HCT116 (cell line): ENCODE measurements at regions not wholly inside any gene's neighbourhood (a gene's known extent, or its start where the extent isn't known, plus 50 kb on each side); places are given as distances from the start of the nearest gene placed in this dataset.

ENCODE experiments used
- ATAC-seq: fragments of 200-7000 bp; cut with Tn5 transposase; 2 replicates; pipeline ENCODE4 v1.9.1; 2020; ENCODE audit warnings: mild to moderate bottlenecking, moderate library complexity
- BruUV-seq: library from RNA; stranded (reverse); fragments of 400-500 nt; replicated peaks from 2 replicates; lab custom pipeline; 2021; lab: Mats Ljungman, UMichigan
- CTCF ChIA-PET: fragments of 300-600 bp; sonication (Branson Sonifier 250); formaldehyde crosslinking; loops from one replicate; lab custom pipeline; 2021; ENCODE audit warnings: antibody characterized with exemption; lab: Charles Lee
- POLR2A ChIA-PET: fragments of 300-600, 350-600 bp; sonication (Branson Sonifier 250); formaldehyde crosslinking; loops from one replicate; lab custom pipeline; 2021; ENCODE audit warnings: antibody characterized with exemption; lab: Charles Lee
- RAD21 ChIA-PET, 2 experiments: fragments of 300-600 bp; sonication (Branson Sonifier 250); formaldehyde crosslinking; loops; one replicate each; lab custom pipeline; 2023; ENCODE audit warnings: low total read pairs in 2 of 2; ENCODE audit not compliant: uncharacterized antibody in 2 of 2, unreplicated experiment in 2 of 2, low non-redundant PET in 1 of 2; lab: Charles Lee
- DNase-seq: peaks from one replicate; pipeline ENCODE4 v3.0.0-alpha.2; 2010; ENCODE audit warnings: low read depth, low spot score
- H2AFZ ChIP-seq: fragments of 200-600 bp; shearing (Covaris generic), sonication (generic); 2 replicates; pipeline ENCODE4 v1.6.1; 2017; ENCODE audit warnings: low read depth, mixed run types, mixed read lengths, antibody characterized with exemption, low read length; ENCODE audit not compliant: poor library complexity, severe bottlenecking
- H3K27ac ChIP-seq: 2 replicates; pipeline ENCODE4 v1.5.1; 2012; ENCODE audit warnings: low read depth, low read length
- H3K27me3 ChIP-seq: fragments of 200-600 bp; sonication (generic); 2 replicates; pipeline ENCODE4 v1.6.1; 2016; ENCODE audit warnings: mixed run types, low read length, mixed read lengths; ENCODE audit not compliant: insufficient read depth
- H3K36me3 ChIP-seq, 2 experiments: fragments of 200-500 bp in 1 of 2; fragments of 200-600 bp in 1 of 2; sonication (Bioruptor generic) in 1 of 2; sonication (generic) in 1 of 2; 2 replicates each; pipeline versions ENCODE4 v1.5.1 to v1.6.1; 2014 to 2016; ENCODE audit warnings: low read length in 2 of 2, inconsistent platforms in 1 of 2, mixed read lengths in 1 of 2, mixed run types in 1 of 2; ENCODE audit not compliant: insufficient read depth in 2 of 2, control insufficient read depth in 1 of 2
- H3K4me1 ChIP-seq, 2 experiments: fragments of 200-600 bp in 1 of 2; sonication (generic) in 1 of 2; 2 replicates each; pipeline versions ENCODE4 v1.5.1 to v1.6.1; 2012 to 2017; ENCODE audit warnings: low read length in 2 of 2, inconsistent platforms in 1 of 2, mild to moderate bottlenecking in 1 of 2, mixed read lengths in 1 of 2, mixed run types in 1 of 2, moderate library complexity in 1 of 2; ENCODE audit not compliant: insufficient read depth in 2 of 2, control insufficient read depth in 1 of 2
- H3K4me2 ChIP-seq: fragments of 200-600 bp; sonication (generic); 2 replicates; pipeline ENCODE4 v1.6.1; 2017; ENCODE audit warnings: mixed run types, low read length, mixed read lengths
- H3K4me3 ChIP-seq, 2 experiments: fragments of 200-600 bp in 1 of 2; sonication (generic) in 1 of 2; replicated peaks in 1 of 2; 2 replicates each; pipeline ENCODE4 v1.5.1; 2011 to 2016; ENCODE audit warnings: low read length in 2 of 2, control low read depth in 1 of 2, low read depth in 1 of 2, mild to moderate bottlenecking in 1 of 2, mixed read lengths in 1 of 2, mixed run types in 1 of 2
- H3K79me2 ChIP-seq: fragments of 200-600 bp; sonication (generic); 2 replicates; pipeline ENCODE4 v1.6.1; 2017; ENCODE audit warnings: mild to moderate bottlenecking, mixed run types, low read length, moderate library complexity, mixed read lengths; ENCODE audit not compliant: insufficient read depth
- H3K9ac ChIP-seq: fragments of 200-600 bp; sonication (generic); 2 replicates; pipeline ENCODE4 v1.6.1; 2016; ENCODE audit warnings: low read length, mixed read lengths
- H3K9me2 ChIP-seq: fragments of 200-600 bp; sonication (generic), shearing (Covaris generic); 2 replicates; pipeline ENCODE4 v1.6.1; 2017; ENCODE audit warnings: mixed run types, mild to moderate bottlenecking, moderate library complexity; ENCODE audit not compliant: insufficient read depth
- H3K9me3 ChIP-seq, 2 experiments: fragments of 200-500 bp in 1 of 2; fragments of 200-600 bp in 1 of 2; sonication (Bioruptor generic) in 1 of 2; sonication (generic) in 1 of 2; 2 replicates each; pipeline ENCODE4 v1.6.1; 2014 to 2017; ENCODE audit warnings: low read length in 2 of 2, mixed read lengths in 2 of 2, inconsistent platforms in 1 of 2, low read depth in 1 of 2, mild to moderate bottlenecking in 1 of 2, mixed run types in 1 of 2, moderate library complexity in 1 of 2; ENCODE audit not compliant: control insufficient read depth in 1 of 2, insufficient read depth in 1 of 2
- H4K20me1 ChIP-seq: fragments of 200-600 bp; sonication (generic), shearing (Covaris generic); 2 replicates; pipeline ENCODE4 v1.6.1; 2017; ENCODE audit warnings: mixed run types, mild to moderate bottlenecking, moderate library complexity; ENCODE audit not compliant: insufficient read depth
- CBX3 ChIP-seq: IDR thresholded peaks from 2 replicates; pipeline ENCODE4 v1.6.1; 2012; ENCODE audit warnings: low read depth
- CEBPB ChIP-seq: IDR thresholded peaks from 2 replicates; pipeline ENCODE4 v1.6.1; 2012; ENCODE audit warnings: low read depth
- EGR1 ChIP-seq: IDR thresholded peaks from 2 replicates; pipeline ENCODE4 v1.6.1; 2012; ENCODE audit warnings: low read depth
- ELF1 ChIP-seq: IDR thresholded peaks from 2 replicates; pipeline ENCODE4 v1.6.1; 2012; ENCODE audit warnings: low read depth, borderline replicate concordance
- EZH2 ChIP-seq: fragments of 200-600 bp; sonication (generic); IDR thresholded peaks from 2 replicates; pipeline ENCODE4 v1.6.1; 2017; ENCODE audit warnings: antibody characterized with exemption, mixed run types
- EZH2phosphoT487 ChIP-seq: fragments of 200-600 bp; IDR thresholded peaks from 2 replicates; pipeline ENCODE4 v1.6.1; 2018; ENCODE audit warnings: antibody characterized with exemption, borderline replicate concordance
- FOSL1 ChIP-seq: IDR thresholded peaks from 2 replicates; pipeline ENCODE4 v1.6.1; 2012; ENCODE audit warnings: low read depth
- JUND ChIP-seq: IDR thresholded peaks from 2 replicates; pipeline ENCODE4 v1.6.1; 2012
- POLR2A ChIP-seq: IDR thresholded peaks from 2 replicates; pipeline ENCODE4 v1.7.0; 2011; ENCODE audit warnings: borderline replicate concordance; ENCODE audit not compliant: insufficient read depth, insufficient read length; ENCODE audit errors: extremely low read depth
- POLR2AphosphoS5 ChIP-seq: IDR thresholded peaks from 2 replicates; pipeline ENCODE4 v1.6.1; 2011; ENCODE audit warnings: mild to moderate bottlenecking, low read depth, low read length, moderate library complexity
- RAD21 ChIP-seq: IDR thresholded peaks from 2 replicates; pipeline ENCODE4 v1.6.1; 2012; ENCODE audit warnings: low read depth, mild to moderate bottlenecking
- SIN3A ChIP-seq: IDR thresholded peaks from 2 replicates; pipeline ENCODE4 v1.6.1; 2012; ENCODE audit warnings: low read depth
- SP1 ChIP-seq: IDR thresholded peaks from 2 replicates; pipeline ENCODE4 v1.6.1; 2012; ENCODE audit warnings: low read depth
- SRF ChIP-seq: IDR thresholded peaks from 2 replicates; pipeline ENCODE4 v1.6.1; 2012; ENCODE audit warnings: low read depth
- TCF7L2 ChIP-seq: IDR thresholded peaks from 2 replicates; pipeline ENCODE4 v1.7.0; 2011; ENCODE audit warnings: borderline replicate concordance, inconsistent platforms; ENCODE audit not compliant: insufficient read depth, insufficient read length; ENCODE audit errors: extremely low read depth
- YY1 ChIP-seq: IDR thresholded peaks from 2 replicates; pipeline ENCODE4 v1.6.1; 2011; ENCODE audit warnings: low read length, low read depth, moderate library complexity, mild to moderate bottlenecking; ENCODE audit not compliant: insufficient replicate concordance; ENCODE audit errors: extremely low read depth
- ZNF274 ChIP-seq: fragments of 200-500 bp; sonication (Bioruptor generic); IDR thresholded peaks from 2 replicates; pipeline ENCODE4 v1.6.1; 2014; ENCODE audit warnings: mild to moderate bottlenecking, low read depth, low read length, inconsistent platforms
- intact Hi-C: fragments of 100-400 bp; cut with micrococcal nuclease; formaldehyde crosslinking; loops from 2 replicates; pipeline ENCODE4 v1.10.0; 2022
- TF ChIP-seq, protein P1 (sequence below): IDR thresholded peaks from 2 replicates; pipeline ENCODE4 v1.6.1; 2012
- TF ChIP-seq, protein P2 (sequence below): IDR thresholded peaks from 2 replicates; pipeline ENCODE4 v1.6.1; 2012; ENCODE audit warnings: low read depth
- TF ChIP-seq, protein P3 (sequence below), 3 experiments: fragments of 200-600 bp in 1 of 3; sonication (generic) in 1 of 3; IDR thresholded peaks in 2 of 3; conservative IDR thresholded peaks in 1 of 3; 2 replicates each; pipeline ENCODE4 v1.5.1; 2012 to 2017; ENCODE audit warnings: low read depth in 2 of 3, low read length in 2 of 3, antibody characterized with exemption in 1 of 3, borderline replicate concordance in 1 of 3, control low read depth in 1 of 3, mild to moderate bottlenecking in 1 of 3, mixed read lengths in 1 of 3, mixed run types in 1 of 3, moderate library complexity in 1 of 3; ENCODE audit not compliant: insufficient read depth in 1 of 3

DNA sequence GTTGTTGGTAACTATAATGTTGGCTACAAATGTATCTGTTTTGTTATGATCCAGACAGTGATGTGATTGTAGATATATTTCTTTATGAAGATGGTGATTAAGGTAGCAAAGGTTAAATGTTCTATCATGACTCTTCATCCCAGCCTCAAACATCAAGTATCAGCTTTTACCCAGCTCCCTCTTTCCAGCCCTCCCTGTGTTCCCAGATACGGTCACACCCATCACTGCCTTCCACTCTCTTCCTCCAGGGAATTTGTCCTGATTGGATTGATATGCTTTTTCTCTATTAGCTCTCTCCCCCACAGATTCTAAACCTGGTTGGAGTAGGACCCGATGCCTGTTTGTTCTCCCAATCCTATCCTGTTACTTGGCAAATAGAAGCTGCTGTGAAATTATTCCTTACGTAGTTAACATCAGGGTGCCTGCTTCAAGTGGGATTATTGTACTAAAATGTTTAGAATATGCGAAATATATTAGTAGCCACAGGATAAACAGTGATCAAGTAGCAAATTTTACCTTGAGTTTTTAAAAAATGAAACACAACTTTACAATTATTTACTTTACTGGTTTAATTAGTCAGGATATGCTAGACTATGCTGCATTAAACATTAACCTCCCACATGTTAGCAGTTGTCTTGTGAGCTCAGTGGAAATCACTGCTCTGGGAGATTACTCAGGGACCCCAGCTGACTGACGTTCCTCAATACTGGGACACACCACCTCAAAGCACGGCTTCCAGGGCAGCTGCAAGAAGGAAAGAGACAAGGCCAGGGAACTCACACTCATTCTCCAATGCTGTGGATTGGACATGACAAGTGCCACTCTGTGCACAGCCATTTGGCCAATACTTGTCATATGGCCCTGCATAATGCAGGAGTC lies 165.3 kb downstream of the ALX1 start:
- intact Hi-C loops = no loop called here
- no peak for ATAC-seq
- CTCF ChIA-PET = interaction anchor here (1.1 to 1.2 kb wide), 3 partner anchors 20 to 367 kb away, joined by 3 to 4 read pairs (median 3); no protein-coding TSS in a partner anchor

More for the DNA sequence above, 165.3 kb downstream of the ALX1 start:
- Histone ChIP-seq H3K9ac (no peak overlapping the region), H3K4me1 (no peaks in the 10 kb centered on the region), H3K79me2 (no peaks in the 10 kb centered on the region), H3K9me2 (no peaks in the 10 kb centered on the region)
- RAD21 ChIA-PET = no interaction called here
- TF ChIP-seq, protein P1, sequence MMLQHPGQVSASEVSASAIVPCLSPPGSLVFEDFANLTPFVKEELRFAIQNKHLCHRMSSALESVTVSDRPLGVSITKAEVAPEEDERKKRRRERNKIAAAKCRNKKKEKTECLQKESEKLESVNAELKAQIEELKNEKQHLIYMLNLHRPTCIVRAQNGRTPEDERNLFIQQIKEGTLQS = no peak
- no peak for TF ChIP-seq YY1
- TF ChIP-seq EGR1 = no peak
- no peak for TF ChIP-seq POLR2A
- no peak for TF ChIP-seq EZH2
- TF ChIP-seq POLR2AphosphoS5 = no peak
- TF ChIP-seq ELF1 = no peak
- no peak for TF ChIP-seq CBX3
- TF ChIP-seq, protein P2, sequence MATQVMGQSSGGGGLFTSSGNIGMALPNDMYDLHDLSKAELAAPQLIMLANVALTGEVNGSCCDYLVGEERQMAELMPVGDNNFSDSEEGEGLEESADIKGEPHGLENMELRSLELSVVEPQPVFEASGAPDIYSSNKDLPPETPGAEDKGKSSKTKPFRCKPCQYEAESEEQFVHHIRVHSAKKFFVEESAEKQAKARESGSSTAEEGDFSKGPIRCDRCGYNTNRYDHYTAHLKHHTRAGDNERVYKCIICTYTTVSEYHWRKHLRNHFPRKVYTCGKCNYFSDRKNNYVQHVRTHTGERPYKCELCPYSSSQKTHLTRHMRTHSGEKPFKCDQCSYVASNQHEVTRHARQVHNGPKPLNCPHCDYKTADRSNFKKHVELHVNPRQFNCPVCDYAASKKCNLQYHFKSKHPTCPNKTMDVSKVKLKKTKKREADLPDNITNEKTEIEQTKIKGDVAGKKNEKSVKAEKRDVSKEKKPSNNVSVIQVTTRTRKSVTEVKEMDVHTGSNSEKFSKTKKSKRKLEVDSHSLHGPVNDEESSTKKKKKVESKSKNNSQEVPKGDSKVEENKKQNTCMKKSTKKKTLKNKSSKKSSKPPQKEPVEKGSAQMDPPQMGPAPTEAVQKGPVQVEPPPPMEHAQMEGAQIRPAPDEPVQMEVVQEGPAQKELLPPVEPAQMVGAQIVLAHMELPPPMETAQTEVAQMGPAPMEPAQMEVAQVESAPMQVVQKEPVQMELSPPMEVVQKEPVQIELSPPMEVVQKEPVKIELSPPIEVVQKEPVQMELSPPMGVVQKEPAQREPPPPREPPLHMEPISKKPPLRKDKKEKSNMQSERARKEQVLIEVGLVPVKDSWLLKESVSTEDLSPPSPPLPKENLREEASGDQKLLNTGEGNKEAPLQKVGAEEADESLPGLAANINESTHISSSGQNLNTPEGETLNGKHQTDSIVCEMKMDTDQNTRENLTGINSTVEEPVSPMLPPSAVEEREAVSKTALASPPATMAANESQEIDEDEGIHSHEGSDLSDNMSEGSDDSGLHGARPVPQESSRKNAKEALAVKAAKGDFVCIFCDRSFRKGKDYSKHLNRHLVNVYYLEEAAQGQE = no peak
- no peak for TF ChIP-seq ZNF274
- TF ChIP-seq FOSL1 = no peak
- TF ChIP-seq SIN3A = no peak
- no peak for TF ChIP-seq RAD21
- no peak for TF ChIP-seq TCF7L2
- TF ChIP-seq EZH2phosphoT487 = no peak
- no peak for TF ChIP-seq CEBPB
- no peak for TF ChIP-seq SP1
- no peak for TF ChIP-seq JUND
- TF ChIP-seq SRF = no peak
- TF ChIP-seq, protein P3, sequence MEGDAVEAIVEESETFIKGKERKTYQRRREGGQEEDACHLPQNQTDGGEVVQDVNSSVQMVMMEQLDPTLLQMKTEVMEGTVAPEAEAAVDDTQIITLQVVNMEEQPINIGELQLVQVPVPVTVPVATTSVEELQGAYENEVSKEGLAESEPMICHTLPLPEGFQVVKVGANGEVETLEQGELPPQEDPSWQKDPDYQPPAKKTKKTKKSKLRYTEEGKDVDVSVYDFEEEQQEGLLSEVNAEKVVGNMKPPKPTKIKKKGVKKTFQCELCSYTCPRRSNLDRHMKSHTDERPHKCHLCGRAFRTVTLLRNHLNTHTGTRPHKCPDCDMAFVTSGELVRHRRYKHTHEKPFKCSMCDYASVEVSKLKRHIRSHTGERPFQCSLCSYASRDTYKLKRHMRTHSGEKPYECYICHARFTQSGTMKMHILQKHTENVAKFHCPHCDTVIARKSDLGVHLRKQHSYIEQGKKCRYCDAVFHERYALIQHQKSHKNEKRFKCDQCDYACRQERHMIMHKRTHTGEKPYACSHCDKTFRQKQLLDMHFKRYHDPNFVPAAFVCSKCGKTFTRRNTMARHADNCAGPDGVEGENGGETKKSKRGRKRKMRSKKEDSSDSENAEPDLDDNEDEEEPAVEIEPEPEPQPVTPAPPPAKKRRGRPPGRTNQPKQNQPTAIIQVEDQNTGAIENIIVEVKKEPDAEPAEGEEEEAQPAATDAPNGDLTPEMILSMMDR (IDR thresholded peaks at IDR 0.05 in 2 of 3, conservative IDR thresholded peaks at IDR 0.05 in 1 of 3; ENCODE audit: borderline replicate concordance in 1 of 3, insufficient read depth in 1 of 3, low read depth in 2 of 3, low read length in 2 of 3) = no peak
- TF ChIP-seq, all 23 proteins: peak for 0
- no TSS peak for BruUV-seq
- Histone ChIP-seq H3K27ac (no peak overlapping the region), H3K4me3 (no peak overlapping the region), H2AFZ (no peak overlapping the region), H3K4me2 (no peak overlapping the region), H4K20me1 (no peaks in the 10 kb centered on the region), H3K36me3 (no peaks in the 10 kb centered on the region), H3K27me3 (no peaks in the 10 kb centered on the region), H3K9me3 (no peaks in the 10 kb centered on the region)
- DNase-seq = no peak
- POLR2A ChIA-PET = no interaction called here
